Neural cell (in vitro differentiated cells): ENCODE measurements at regions not wholly inside any gene's neighbourhood (a gene's known extent, or its start where the extent isn't known, plus 50 kb on each side); places are given as distances from the start of the nearest gene placed in this dataset.

Experiments used
- H2AFZ ChIP-seq: fragments of 200-600, 300-800 bp; sonication (generic), shearing (Covaris generic); 2 replicates; pipeline ENCODE4 v1.6.0; 2014; ENCODE audit warnings: low read depth, mild to moderate bottlenecking, antibody characterized with exemption, low read length, moderate library complexity
- H3F3A ChIP-seq: fragments of 200-600 bp; shearing (Covaris generic); 2 replicates; pipeline ENCODE4 v1.6.1; 2016; ENCODE audit warnings: mild to moderate bottlenecking, moderate library complexity, mixed read lengths, antibody characterized with exemption, low read length; ENCODE audit not compliant: insufficient read depth, poor library complexity, severe bottlenecking
- H3K27ac ChIP-seq: fragments of 200-600, 300-800 bp; sonication (generic), shearing (Covaris generic); 2 replicates; pipeline ENCODE4 v1.5.1; 2014; ENCODE audit warnings: mild to moderate bottlenecking, low read length, moderate library complexity
- H3K27me3 ChIP-seq: fragments of 300-800, 200-600 bp; sonication (generic), shearing (Covaris generic); 2 replicates; pipeline ENCODE4 v1.6.0; 2014; ENCODE audit warnings: mild to moderate bottlenecking, low read depth, low read length, moderate library complexity; ENCODE audit not compliant: insufficient read depth
- H3K36me3 ChIP-seq: fragments of 300-800, 200-600 bp; sonication (generic), shearing (Covaris generic); 2 replicates; pipeline ENCODE4 v1.5.1; 2014; ENCODE audit warnings: mild to moderate bottlenecking, antibody characterized with exemption, low read length, moderate library complexity; ENCODE audit not compliant: insufficient read depth
- H3K4me2 ChIP-seq: fragments of 300-800, 200-600 bp; sonication (generic), shearing (Covaris generic); 2 replicates; pipeline ENCODE4 v1.6.0; 2014; ENCODE audit warnings: mild to moderate bottlenecking, low read length
- H3K4me3 ChIP-seq: fragments of 300-800, 200-600 bp; sonication (generic), shearing (Covaris generic); 2 replicates; pipeline ENCODE4 v1.5.1; 2014; ENCODE audit warnings: mild to moderate bottlenecking, low read length, moderate library complexity
- H3K79me2 ChIP-seq: fragments of 200-600 bp; shearing (Covaris generic); replicated peaks from 2 replicates; pipeline ENCODE4 v1.6.0; 2014; ENCODE audit warnings: mild to moderate bottlenecking, low read length, moderate library complexity; ENCODE audit not compliant: insufficient read depth
- H3K9ac ChIP-seq: fragments of 300-800, 200-600 bp; sonication (generic), shearing (Covaris generic); 2 replicates; pipeline ENCODE4 v1.6.1; 2016; ENCODE audit warnings: mild to moderate bottlenecking, low read length, mixed read lengths
- H3K9me2 ChIP-seq: fragments of 200-600 bp; shearing (Covaris generic); 2 replicates; pipeline ENCODE4 v1.6.1; 2016; ENCODE audit warnings: mild to moderate bottlenecking, low read length, mixed read lengths; ENCODE audit not compliant: insufficient read depth
- H3K9me3 ChIP-seq: fragments of 200-600, 300-800 bp; sonication (generic), shearing (Covaris generic); 2 replicates; pipeline ENCODE4 v1.6.1; 2016; ENCODE audit warnings: mild to moderate bottlenecking, mixed run types, low read length, moderate library complexity, mixed read lengths
- H4K20me1 ChIP-seq: fragments of 200-600 bp; shearing (Covaris generic); 2 replicates; pipeline ENCODE4 v1.6.1; 2016; ENCODE audit warnings: mild to moderate bottlenecking, mixed run types; ENCODE audit not compliant: insufficient read depth
- CTCF ChIP-seq: fragments of 450-650 bp; IDR thresholded peaks from 2 replicates; pipeline ENCODE4 v1.5.1; 2014; ENCODE audit warnings: antibody characterized with exemption, mild to moderate bottlenecking, moderate library complexity; ENCODE audit not compliant: poor library complexity, severe bottlenecking
- EP300 ChIP-seq: fragments of 450-650 bp; conservative IDR thresholded peaks from 2 replicates; pipeline ENCODE4 v1.6.1; 2014; ENCODE audit warnings: antibody characterized with exemption, mild to moderate bottlenecking, moderate library complexity; ENCODE audit not compliant: poor library complexity, severe bottlenecking
- EZH2 ChIP-seq: fragments of 200-600, 300-800 bp; shearing (Covaris generic), sonication (generic); IDR thresholded peaks from 2 replicates; pipeline ENCODE4 v1.6.1; 2014; ENCODE audit warnings: antibody characterized with exemption, low read length, borderline replicate concordance, mild to moderate bottlenecking; ENCODE audit not compliant: insufficient read depth, poor library complexity, severe bottlenecking
- MXI1 ChIP-seq: fragments of 450-650 bp; conservative IDR thresholded peaks from 2 replicates; pipeline ENCODE4 v1.6.1; 2014; ENCODE audit warnings: antibody characterized with exemption, mild to moderate bottlenecking; ENCODE audit not compliant: poor library complexity, severe bottlenecking
- POLR2AphosphoS5 ChIP-seq: IDR thresholded peaks from 2 replicates; pipeline ENCODE4 v1.6.1; 2012
- RAD21 ChIP-seq: fragments of 450-650 bp; conservative IDR thresholded peaks from 2 replicates; pipeline ENCODE4 v1.6.1; 2014; ENCODE audit warnings: antibody characterized with exemption, mild to moderate bottlenecking, moderate library complexity
- REST ChIP-seq: IDR thresholded peaks from 2 replicates; pipeline ENCODE4 v1.6.1; 2012; ENCODE audit warnings: borderline replicate concordance
- SMC3 ChIP-seq: fragments of 450-650 bp; conservative IDR thresholded peaks from 2 replicates; pipeline ENCODE4 v1.6.1; 2014; ENCODE audit warnings: antibody characterized with exemption, mild to moderate bottlenecking, moderate library complexity; ENCODE audit not compliant: poor library complexity
- TAF1 ChIP-seq: IDR thresholded peaks from 2 replicates; pipeline ENCODE4 v1.6.1; 2012; ENCODE audit warnings: low read depth

DNA sequence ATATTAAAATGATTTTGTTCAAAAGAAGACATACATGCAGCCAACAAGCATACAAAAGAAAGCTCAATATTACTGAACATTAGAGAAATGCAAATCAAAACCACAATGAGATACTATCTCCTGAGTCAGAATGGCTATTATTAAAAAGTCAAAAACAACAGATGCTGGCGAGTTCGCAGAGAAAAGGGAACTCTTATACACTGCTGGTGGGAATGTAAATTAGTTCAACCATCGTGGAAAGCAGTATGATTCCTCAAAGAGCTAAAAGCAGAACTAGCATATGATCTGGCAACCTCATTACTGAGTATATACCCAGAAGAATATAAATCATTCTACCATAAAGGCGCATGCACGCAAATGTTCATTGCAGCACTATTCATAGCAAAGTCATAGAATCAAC is 126.0 kb upstream of the HMCN1 start:
- H3K9me3 ChIP-seq, result no peaks in the 10 kb centered on the region
- no peaks in the 10 kb centered on the region for H4K20me1 ChIP-seq
- no peak overlapping the region for H3K4me3 ChIP-seq
- H3K79me2 ChIP-seq, result no peaks in the 10 kb centered on the region
- TF ChIP-seq CTCF (no peak), MXI1 (no peak), REST (no peak), EZH2 (no peak), EP300 (no peak), POLR2AphosphoS5 (no peak), TAF1 (no peak), SMC3 (no peak), RAD21 (no peak)
- no peak overlapping the region for H2AFZ ChIP-seq
- H3K4me2 ChIP-seq, result no peak overlapping the region
- no peaks in the 10 kb centered on the region for H3K9me2 ChIP-seq
- no peaks in the 10 kb centered on the region for H3K27me3 ChIP-seq
- H3K36me3 ChIP-seq, result no peaks in the 10 kb centered on the region
- H3F3A ChIP-seq, result no peaks in the 10 kb centered on the region
- H3K9ac ChIP-seq, result no peak overlapping the region
- H3K27ac ChIP-seq, result no peak overlapping the region

- TF ChIP-seq RAD21, result no peak
- no peak for TF ChIP-seq CTCF
- TF ChIP-seq TAF1, result no peak
- no peak for TF ChIP-seq EP300
- no peak for TF ChIP-seq SMC3
- TF ChIP-seq EZH2, result no peak
- no peak for TF ChIP-seq POLR2AphosphoS5
- no peak for TF ChIP-seq REST
- no peak for TF ChIP-seq MXI1
- H3K27ac ChIP-seq, result no peak overlapping the region
- no peak overlapping the region for H3K9ac ChIP-seq
- no peaks in the 10 kb centered on the region for H3K36me3 ChIP-seq
- no peaks in the 10 kb centered on the region for H3K9me2 ChIP-seq
- H4K20me1 ChIP-seq, result no peaks in the 10 kb centered on the region
- no peaks in the 10 kb centered on the region for H3K27me3 ChIP-seq
- H2AFZ ChIP-seq, result no peak overlapping the region
- H3K79me2 ChIP-seq, result no peaks in the 10 kb centered on the region
- H3K4me2 ChIP-seq, result no peak overlapping the region
- no peak overlapping the region for H3K4me3 ChIP-seq
- H3F3A ChIP-seq, result no peaks in the 10 kb centered on the region
- no peaks in the 10 kb centered on the region for H3K9me3 ChIP-seq
Measured at GRCh38 chr1:185603158-185603557, 131.0 kb upstream of the HMCN1 start.
